PC-9 (cell line): ENCODE measurements at regions not wholly inside any gene's neighbourhood (a gene's known extent, or its start where the extent isn't known, plus 50 kb on each side); places are given as distances from the start of the nearest gene placed in this dataset.

ENCODE experiments used
- CTCF ChIP-seq: fragments of 200-600 bp; sonication (generic); conservative IDR thresholded peaks from 2 replicates; pipeline ENCODE4 v1.6.1; 2017; ENCODE audit warnings: mixed run types, antibody characterized with exemption, mild to moderate bottlenecking, moderate library complexity
- EZH2 ChIP-seq: fragments of 200-600 bp; sonication (generic); IDR thresholded peaks from 2 replicates; pipeline ENCODE4 v1.8.0; 2017; ENCODE audit warnings: antibody characterized with exemption, low read depth

GRCh38 chr21:28877318-28877884 is 115.3 kb downstream of the LTN1 start:
- TF ChIP-seq CTCF: no peak
- TF ChIP-seq EZH2: no peak
